CD4-positive, alpha-beta T cell treated with Interleukin-12 subunit alpha and Interleukin-12 subunit beta, for 1 hour (primary cell): ENCODE measurements at regions not wholly inside any gene's neighbourhood (a gene's known extent, or its start where the extent isn't known, plus 50 kb on each side); places are given as distances from the start of the nearest gene placed in this dataset.
"Not testable (repeated sequence)": the region's sequence is repeated elsewhere in the genome, so short reads cannot be mapped to it uniquely, and the experiment has no call there.

Experiments used
- DNase-seq: peaks from one replicate; pipeline ENCODE4 v3.0.0-alpha.2; 2020

DNA sequence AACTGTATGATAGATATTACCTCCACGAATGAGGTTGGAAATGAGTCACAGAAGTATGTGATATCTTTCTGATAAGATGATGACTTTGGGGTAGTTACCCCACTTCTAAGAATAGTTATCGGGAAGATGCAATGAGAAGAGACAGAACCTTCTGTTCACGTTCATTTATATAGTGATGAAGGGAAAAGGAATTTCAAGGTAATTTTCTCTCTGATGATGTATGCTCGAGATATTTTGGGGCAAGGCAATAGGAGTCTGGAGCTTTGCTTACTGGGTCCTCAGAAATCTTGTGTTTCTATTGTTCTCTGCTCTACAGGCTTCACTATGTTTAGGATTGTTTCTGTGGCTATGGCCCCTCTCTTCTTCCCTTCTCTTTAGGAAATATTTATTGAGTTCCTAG lies 1389.6 kb downstream of the CDH8 start:
- DNase-seq = no peak

DNA sequence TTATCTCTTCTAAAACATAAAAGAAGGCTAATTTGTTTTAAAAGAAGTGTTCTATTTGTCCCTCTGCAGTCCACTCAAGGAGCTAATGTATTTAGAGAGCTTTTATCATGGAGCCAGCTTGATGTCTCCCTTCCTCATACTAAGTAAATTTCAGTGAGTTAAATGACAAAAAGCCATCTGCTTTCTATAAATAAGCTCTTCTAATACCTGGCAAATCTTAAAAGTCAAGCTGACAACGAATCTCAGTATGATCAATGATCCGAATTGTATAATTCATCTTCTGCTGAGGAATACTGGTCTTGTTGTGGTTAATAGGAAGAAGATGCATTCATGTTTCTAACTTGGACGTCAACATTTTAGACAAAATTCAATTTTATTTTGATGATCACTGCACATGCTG lies 1390.7 kb downstream of the CDH8 start:
- no peak for DNase-seq

DNA sequence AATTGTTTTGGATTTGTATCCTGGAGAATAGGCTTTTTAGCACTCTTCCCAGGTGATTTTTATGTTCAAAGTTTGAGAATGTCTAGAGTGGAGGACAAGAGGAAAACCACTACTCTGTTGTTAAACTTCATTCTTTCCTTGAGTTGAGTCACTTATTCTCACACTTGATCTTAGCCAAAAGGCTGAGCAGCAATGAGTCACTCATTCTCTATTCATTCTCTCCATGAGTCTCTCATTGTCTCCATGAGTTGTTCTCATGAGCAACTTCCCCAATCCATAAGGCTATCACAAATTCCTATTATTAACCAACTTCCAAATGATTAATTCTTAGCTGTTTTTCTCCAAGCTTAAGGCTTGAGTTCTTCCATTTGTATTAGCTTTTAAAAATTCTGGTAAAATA lies 1393.3 kb downstream of the CDH8 start:
- no peak for DNase-seq

- DNase-seq = no peak
Observed at GRCh38 chr16:60641067-60641665, 1395.1 kb downstream of the CDH8 start.

GRCh38 chr16:60640038-60640437 lies 1396.2 kb downstream of the CDH8 start:
- DNase-seq = no peak

GRCh38 chr16:60636636-60637035 lies 1399.6 kb downstream of the CDH8 start:
- DNase-seq = not testable (repeated sequence)

DNA sequence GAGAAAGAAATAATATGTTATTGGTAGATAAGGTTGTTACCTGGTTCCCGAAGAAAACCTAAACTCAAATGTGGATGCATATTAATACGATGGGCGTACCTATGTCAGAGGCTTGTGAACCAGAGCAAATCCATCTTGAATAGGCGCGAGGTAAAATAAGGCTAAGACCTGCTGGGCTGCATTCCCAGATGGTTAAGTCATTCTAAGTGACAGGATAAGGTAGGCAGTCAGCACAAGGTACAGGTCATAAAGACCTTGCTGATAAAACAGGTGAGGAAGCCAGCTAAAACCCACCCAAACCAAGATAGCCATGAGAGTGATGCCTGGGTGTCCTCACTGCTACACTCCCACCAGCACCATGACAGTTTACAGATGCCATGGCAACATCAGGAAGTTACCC lies 1400.1 kb downstream of the CDH8 start:
- DNase-seq = no peak

GRCh38 chr16:60635548-60635947 lies 1400.7 kb downstream of the CDH8 start:
- DNase-seq = no peak

DNA sequence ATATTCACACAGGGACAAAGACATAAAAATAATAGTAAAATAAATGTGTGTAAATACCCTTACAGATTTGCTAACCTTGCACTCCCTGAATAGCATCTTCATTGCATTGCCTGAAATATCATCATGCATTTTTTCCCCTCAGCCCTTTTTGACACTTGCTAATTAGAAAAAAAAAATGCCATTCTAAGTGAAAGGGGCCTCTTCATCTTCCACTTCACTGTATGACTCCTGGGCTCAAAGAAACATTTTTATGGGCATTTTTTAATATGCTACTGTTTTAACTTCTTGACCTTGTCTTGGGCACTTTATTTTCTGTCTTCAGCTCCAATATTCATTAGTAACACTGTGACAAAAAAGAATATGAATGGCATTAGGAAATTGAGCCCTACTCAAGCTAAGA lies 1424.4 kb downstream of the CDH8 start:
- no peak for DNase-seq

GRCh38 chr16:60608971-60609370 lies 1427.3 kb downstream of the CDH8 start:
- DNase-seq = no peak

- not testable (repeated sequence) for DNase-seq
Observed at GRCh38 chr16:60605652-60606051, 1430.6 kb downstream of the CDH8 start.

- no peak for DNase-seq
Observed at GRCh38 chr16:60605176-60605575, 1431.1 kb downstream of the CDH8 start.

GRCh38 chr16:60586493-60586892 lies 1449.7 kb downstream of the CDH8 start:
- DNase-seq = no peak

- DNase-seq = no peak
Observed at GRCh38 chr16:60582528-60582927, 1453.7 kb downstream of the CDH8 start.

GRCh38 chr16:60566901-60567300 lies 1469.3 kb downstream of the CDH8 start:
- DNase-seq = no peak

GRCh38 chr16:60564588-60564987 lies 1471.7 kb downstream of the CDH8 start:
- DNase-seq = no peak

- DNase-seq = no peak
Observed at GRCh38 chr16:60563166-60563565, 1473.1 kb downstream of the CDH8 start.

- DNase-seq = no peak
Observed at GRCh38 chr16:60558936-60559335, 1477.3 kb downstream of the CDH8 start.

- no peak for DNase-seq
Observed at GRCh38 chr16:60553090-60553757, 1483.0 kb downstream of the CDH8 start.

GRCh38 chr16:60541535-60541934 lies 1494.7 kb downstream of the CDH8 start:
- DNase-seq = no peak

GRCh38 chr16:60510941-60511340 lies 1525.3 kb downstream of the CDH8 start:
- no peak for DNase-seq

- DNase-seq = no peak
Observed at GRCh38 chr16:60510208-60510607, 1526.0 kb downstream of the CDH8 start.

- DNase-seq = no peak
Observed at GRCh38 chr16:60491273-60491672, 1545.0 kb downstream of the CDH8 start.

DNA sequence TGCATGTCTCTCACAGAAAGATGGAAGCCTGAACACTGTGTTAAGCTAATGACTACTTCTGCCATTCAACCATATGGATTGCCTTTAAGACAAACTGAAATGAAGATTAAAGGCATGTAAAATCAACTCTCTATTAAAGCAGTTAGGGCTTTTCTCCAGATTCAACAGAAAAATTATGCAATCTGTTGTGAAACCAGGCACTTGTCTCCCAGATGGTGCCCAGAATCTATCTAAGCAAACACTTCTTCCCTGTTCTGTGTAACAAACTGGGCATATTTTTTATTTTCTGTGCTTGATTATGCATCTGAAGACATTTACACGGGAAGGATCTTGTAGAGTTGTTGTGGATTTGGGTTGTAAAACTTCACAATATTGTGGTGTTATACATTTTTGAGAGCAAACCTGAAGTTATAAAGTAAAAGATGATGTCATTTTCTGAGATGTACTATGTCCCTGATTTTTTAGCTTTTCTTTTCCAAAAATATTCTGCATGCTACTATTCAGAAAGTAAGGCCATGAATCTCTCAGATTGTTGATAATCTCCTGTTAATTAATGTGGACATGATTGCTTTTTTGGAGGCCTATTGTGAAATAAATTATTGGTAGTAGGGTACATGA lies 1550.3 kb downstream of the CDH8 start:
- DNase-seq = no peak

DNA sequence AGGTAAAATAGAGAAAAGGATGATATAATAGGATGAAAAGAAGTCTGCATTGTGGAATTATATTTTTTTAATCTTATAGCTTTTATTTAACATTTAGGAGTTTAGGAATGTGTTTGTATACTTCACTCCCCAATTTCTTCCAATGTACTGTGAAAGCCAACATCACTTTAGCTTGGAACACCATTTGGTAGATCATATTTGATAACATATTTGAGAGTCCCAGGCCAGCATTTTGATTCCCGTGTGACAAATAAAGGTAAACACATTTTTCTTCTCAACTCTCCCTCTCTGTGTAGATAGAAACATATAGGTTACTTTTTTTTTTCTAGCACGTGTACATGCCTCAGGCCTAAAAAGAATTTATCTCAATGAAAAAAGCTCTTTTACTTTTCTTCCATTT lies 1551.3 kb downstream of the CDH8 start:
- no peak for DNase-seq
